ENCODE measurements at regions not wholly inside any gene's neighbourhood (a gene's known extent, or its start where the extent isn't known, plus 50 kb on each side); places are given as distances from the start of the nearest gene placed in this dataset.
"Not testable (repeated sequence)": the region's sequence is repeated elsewhere in the genome, so short reads cannot be mapped to it uniquely, and the experiment has no call there.

GRCh38 chr11:123344790-123345357 is 85.2 kb upstream of the GRAMD1B start:
- Histone ChIP-seq H3K4me1 (ENCODE audit: control insufficient read depth, insufficient read depth, low read length) (no peaks in the 10 kb centered on the region), H3K27me3 (ENCODE audit: control insufficient read depth, insufficient read depth, low read length) (no peaks in the 10 kb centered on the region), H3K4me3 (ENCODE audit: low read length) (no peak overlapping the region), H3K36me3 (ENCODE audit: control insufficient read depth, insufficient read depth, low read length) (no peaks in the 10 kb centered on the region), H3K9me3 (ENCODE audit: control insufficient read depth, insufficient read depth, low read length) (no peaks in the 10 kb centered on the region), H3K27ac (ENCODE audit: low read length) (no peak overlapping the region)
- no CpG with 5 or more reads among the region's 2 CpGs for WGBS (ENCODE audit: insufficient coverage, insufficient read length)
- DNase-seq (ENCODE audit: low read depth, low spot score), result no peak

GRCh38 chr11:123344188-123344587 is 85.9 kb upstream of the GRAMD1B start:
- not testable (repeated sequence) for H3K9me3 ChIP-seq (ENCODE audit: control insufficient read depth, insufficient read depth, low read length); H3K27ac ChIP-seq (ENCODE audit: low read length); H3K4me1 ChIP-seq (ENCODE audit: control insufficient read depth, insufficient read depth, low read length); H3K4me3 ChIP-seq (ENCODE audit: low read length); DNase-seq (ENCODE audit: low read depth, low spot score); H3K36me3 ChIP-seq (ENCODE audit: control insufficient read depth, insufficient read depth, low read length); H3K27me3 ChIP-seq (ENCODE audit: control insufficient read depth, insufficient read depth, low read length)
- WGBS (ENCODE audit: insufficient coverage, insufficient read length), result no CpG with 5 or more reads among the region's 2 CpGs

GRCh38 chr11:123338997-123339752 is 90.9 kb upstream of the GRAMD1B start:
- Histone ChIP-seq H3K4me3 (ENCODE audit: low read length) (no peak overlapping the region), H3K36me3 (ENCODE audit: control insufficient read depth, insufficient read depth, low read length) (no peaks in the 10 kb centered on the region), H3K27me3 (ENCODE audit: control insufficient read depth, insufficient read depth, low read length) (no peaks in the 10 kb centered on the region), H3K4me1 (ENCODE audit: control insufficient read depth, insufficient read depth, low read length) (no peaks in the 10 kb centered on the region), H3K9me3 (ENCODE audit: control insufficient read depth, insufficient read depth, low read length) (no peaks in the 10 kb centered on the region), H3K27ac (ENCODE audit: low read length) (no peak overlapping the region)
- WGBS (ENCODE audit: insufficient coverage, insufficient read length), result no CpG with 5 or more reads among the region's 9 CpGs
- DNase-seq (ENCODE audit: low read depth, low spot score), result no peak

GRCh38 chr11:123338266-123338800 is 91.7 kb upstream of the GRAMD1B start:
- no CpG with 5 or more reads among the region's 6 CpGs for WGBS (ENCODE audit: insufficient coverage, insufficient read length)
- no peak for DNase-seq (ENCODE audit: low read depth, low spot score)
- Histone ChIP-seq H3K27ac (ENCODE audit: low read length) (no peak overlapping the region), H3K27me3 (ENCODE audit: control insufficient read depth, insufficient read depth, low read length) (no peaks in the 10 kb centered on the region), H3K4me3 (ENCODE audit: low read length) (no peak overlapping the region), H3K9me3 (ENCODE audit: control insufficient read depth, insufficient read depth, low read length) (no peaks in the 10 kb centered on the region), H3K36me3 (ENCODE audit: control insufficient read depth, insufficient read depth, low read length) (no peaks in the 10 kb centered on the region), H3K4me1 (ENCODE audit: control insufficient read depth, insufficient read depth, low read length) (no peaks in the 10 kb centered on the region)

- no peaks in the 10 kb centered on the region for H3K36me3 ChIP-seq (ENCODE audit: control insufficient read depth, insufficient read depth, low read length)
- H3K9me3 ChIP-seq (ENCODE audit: control insufficient read depth, insufficient read depth, low read length), result no peaks in the 10 kb centered on the region
- H3K4me3 ChIP-seq (ENCODE audit: low read length), result no peak overlapping the region
- WGBS (ENCODE audit: insufficient coverage, insufficient read length), result no CpG with 5 or more reads among the region's 4 CpGs
- no peak overlapping the region for H3K27ac ChIP-seq (ENCODE audit: low read length)
- no peaks in the 10 kb centered on the region for H3K27me3 ChIP-seq (ENCODE audit: control insufficient read depth, insufficient read depth, low read length)
- H3K4me1 ChIP-seq (ENCODE audit: control insufficient read depth, insufficient read depth, low read length), result no peaks in the 10 kb centered on the region
- no peak for DNase-seq (ENCODE audit: low read depth, low spot score)
Observed at GRCh38 chr11:123334925-123335324, 95.1 kb upstream of the GRAMD1B start.

- not testable (repeated sequence) for H3K4me3 ChIP-seq (ENCODE audit: low read length); H3K9me3 ChIP-seq (ENCODE audit: control insufficient read depth, insufficient read depth, low read length); H3K4me1 ChIP-seq (ENCODE audit: control insufficient read depth, insufficient read depth, low read length); H3K27ac ChIP-seq (ENCODE audit: low read length); H3K36me3 ChIP-seq (ENCODE audit: control insufficient read depth, insufficient read depth, low read length); H3K27me3 ChIP-seq (ENCODE audit: control insufficient read depth, insufficient read depth, low read length); DNase-seq (ENCODE audit: low read depth, low spot score)
- no CpG with 5 or more reads among the region's 1 CpG for WGBS (ENCODE audit: insufficient coverage, insufficient read length)
Observed at GRCh38 chr11:123332577-123332976, 97.5 kb upstream of the GRAMD1B start.

- Histone ChIP-seq H3K4me3 (ENCODE audit: low read length) (no peak overlapping the region), H3K27me3 (ENCODE audit: control insufficient read depth, insufficient read depth, low read length) (no peaks in the 10 kb centered on the region), H3K9me3 (ENCODE audit: control insufficient read depth, insufficient read depth, low read length) (no peaks in the 10 kb centered on the region), H3K27ac (ENCODE audit: low read length) (no peak overlapping the region), H3K4me1 (ENCODE audit: control insufficient read depth, insufficient read depth, low read length) (no peaks in the 10 kb centered on the region), H3K36me3 (ENCODE audit: control insufficient read depth, insufficient read depth, low read length) (no peaks in the 10 kb centered on the region)
- no CpG with 5 or more reads among the region's 2 CpGs for WGBS (ENCODE audit: insufficient coverage, insufficient read length)
- DNase-seq (ENCODE audit: low read depth, low spot score), result no peak
Observed at GRCh38 chr11:123330948-123331347, 99.1 kb upstream of the GRAMD1B start.

GRCh38 chr11:123330471-123330870 is 99.6 kb upstream of the GRAMD1B start:
- Histone ChIP-seq H3K4me3 (ENCODE audit: low read length) (no peak overlapping the region), H3K27ac (ENCODE audit: low read length) (no peak overlapping the region), H3K4me1 (ENCODE audit: control insufficient read depth, insufficient read depth, low read length) (no peaks in the 10 kb centered on the region), H3K36me3 (ENCODE audit: control insufficient read depth, insufficient read depth, low read length) (no peaks in the 10 kb centered on the region), H3K9me3 (ENCODE audit: control insufficient read depth, insufficient read depth, low read length) (no peaks in the 10 kb centered on the region), H3K27me3 (ENCODE audit: control insufficient read depth, insufficient read depth, low read length) (no peaks in the 10 kb centered on the region)
- DNase-seq (ENCODE audit: low read depth, low spot score), result no peak
- no CpG with 5 or more reads among the region's 2 CpGs for WGBS (ENCODE audit: insufficient coverage, insufficient read length)

- Histone ChIP-seq H3K36me3 (ENCODE audit: control insufficient read depth, insufficient read depth, low read length) (no peaks in the 10 kb centered on the region), H3K9me3 (ENCODE audit: control insufficient read depth, insufficient read depth, low read length) (no peaks in the 10 kb centered on the region), H3K27me3 (ENCODE audit: control insufficient read depth, insufficient read depth, low read length) (no peaks in the 10 kb centered on the region), H3K4me1 (ENCODE audit: control insufficient read depth, insufficient read depth, low read length) (no peaks in the 10 kb centered on the region), H3K27ac (ENCODE audit: low read length) (no peak overlapping the region), H3K4me3 (ENCODE audit: low read length) (no peak overlapping the region)
- no peak for DNase-seq (ENCODE audit: low read depth, low spot score)
- WGBS (ENCODE audit: insufficient coverage, insufficient read length), result no CpG with 5 or more reads among the region's 4 CpGs
Observed at GRCh38 chr11:123330071-123330470, 100.0 kb upstream of the GRAMD1B start.

- Histone ChIP-seq H3K9me3 (ENCODE audit: control insufficient read depth, insufficient read depth, low read length) (no peaks in the 10 kb centered on the region), H3K4me3 (ENCODE audit: low read length) (no peak overlapping the region), H3K27me3 (ENCODE audit: control insufficient read depth, insufficient read depth, low read length) (no peaks in the 10 kb centered on the region), H3K27ac (ENCODE audit: low read length) (no peak overlapping the region), H3K36me3 (ENCODE audit: control insufficient read depth, insufficient read depth, low read length) (no peaks in the 10 kb centered on the region), H3K4me1 (ENCODE audit: control insufficient read depth, insufficient read depth, low read length) (no peaks in the 10 kb centered on the region)
- DNase-seq (ENCODE audit: low read depth, low spot score), result no peak
- WGBS (ENCODE audit: insufficient coverage, insufficient read length), result no CpG with 5 or more reads among the region's 5 CpGs
Observed at GRCh38 chr11:123328281-123328867, 101.7 kb upstream of the GRAMD1B start.

Data from iPS DF 6.9 (cell line).